Kidney epithelial cell (primary cell): ENCODE measurements at regions not wholly inside any gene's neighbourhood (a gene's known extent, or its start where the extent isn't known, plus 50 kb on each side); places are given as distances from the start of the nearest gene placed in this dataset.

Source experiments
- DNase-seq: peaks from one replicate; pipeline ENCODE4 v3.0.0-alpha.2; 2010; ENCODE audit warnings: low read depth
- H3K27me3 ChIP-seq: 2 replicates; pipeline ENCODE4 v1.6.0; 2011; ENCODE audit warnings: low read length; ENCODE audit not compliant: control insufficient read depth, insufficient read depth
- H3K36me3 ChIP-seq: 2 replicates; pipeline ENCODE4 v1.5.1; 2011; ENCODE audit warnings: low read length; ENCODE audit not compliant: control insufficient read depth, insufficient read depth
- H3K4me3 ChIP-seq: 2 replicates; pipeline ENCODE4 v1.5.1; 2011; ENCODE audit warnings: low read depth, mild to moderate bottlenecking, control low read depth, low read length
- TF ChIP-seq, protein P1 (sequence below): IDR thresholded peaks from 2 replicates; pipeline ENCODE4 v1.5.1; 2011; ENCODE audit warnings: mild to moderate bottlenecking, moderate library complexity, low read length, control low read depth, inconsistent platforms; ENCODE audit not compliant: insufficient read depth, poor library complexity, severe bottlenecking

DNA sequence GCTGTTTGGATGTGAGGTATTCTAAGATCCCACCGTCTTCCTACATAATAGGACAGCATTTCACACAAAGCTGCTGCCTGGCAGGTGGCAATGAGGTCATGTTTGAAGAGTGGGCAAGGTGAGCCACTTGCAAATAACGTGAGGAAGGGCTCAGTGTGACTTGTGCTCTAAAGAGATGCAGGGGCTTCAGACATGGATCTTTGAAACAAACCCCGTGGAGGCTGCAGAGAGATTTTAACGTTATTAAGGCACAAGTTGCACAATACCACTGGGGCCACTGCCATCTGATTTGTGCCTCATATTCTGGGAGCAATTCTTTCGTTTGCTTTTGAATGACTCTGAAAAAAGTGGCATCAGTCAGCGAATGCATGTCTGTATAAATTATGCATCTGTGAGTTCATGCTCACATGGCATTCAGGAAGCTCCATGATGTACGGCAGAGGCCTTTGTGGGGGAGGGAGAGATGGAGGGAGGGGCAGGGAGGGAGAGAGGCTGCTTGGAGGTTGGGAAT, 362.0 kb downstream of the SOX11 start:
- TF ChIP-seq, protein P1, sequence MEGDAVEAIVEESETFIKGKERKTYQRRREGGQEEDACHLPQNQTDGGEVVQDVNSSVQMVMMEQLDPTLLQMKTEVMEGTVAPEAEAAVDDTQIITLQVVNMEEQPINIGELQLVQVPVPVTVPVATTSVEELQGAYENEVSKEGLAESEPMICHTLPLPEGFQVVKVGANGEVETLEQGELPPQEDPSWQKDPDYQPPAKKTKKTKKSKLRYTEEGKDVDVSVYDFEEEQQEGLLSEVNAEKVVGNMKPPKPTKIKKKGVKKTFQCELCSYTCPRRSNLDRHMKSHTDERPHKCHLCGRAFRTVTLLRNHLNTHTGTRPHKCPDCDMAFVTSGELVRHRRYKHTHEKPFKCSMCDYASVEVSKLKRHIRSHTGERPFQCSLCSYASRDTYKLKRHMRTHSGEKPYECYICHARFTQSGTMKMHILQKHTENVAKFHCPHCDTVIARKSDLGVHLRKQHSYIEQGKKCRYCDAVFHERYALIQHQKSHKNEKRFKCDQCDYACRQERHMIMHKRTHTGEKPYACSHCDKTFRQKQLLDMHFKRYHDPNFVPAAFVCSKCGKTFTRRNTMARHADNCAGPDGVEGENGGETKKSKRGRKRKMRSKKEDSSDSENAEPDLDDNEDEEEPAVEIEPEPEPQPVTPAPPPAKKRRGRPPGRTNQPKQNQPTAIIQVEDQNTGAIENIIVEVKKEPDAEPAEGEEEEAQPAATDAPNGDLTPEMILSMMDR: no peak
- Histone ChIP-seq H3K4me3 (no peak overlapping the region), H3K36me3 (no peaks in the 10 kb centered on the region), H3K27me3 (no peaks in the 10 kb centered on the region)
- no peak for DNase-seq

DNA sequence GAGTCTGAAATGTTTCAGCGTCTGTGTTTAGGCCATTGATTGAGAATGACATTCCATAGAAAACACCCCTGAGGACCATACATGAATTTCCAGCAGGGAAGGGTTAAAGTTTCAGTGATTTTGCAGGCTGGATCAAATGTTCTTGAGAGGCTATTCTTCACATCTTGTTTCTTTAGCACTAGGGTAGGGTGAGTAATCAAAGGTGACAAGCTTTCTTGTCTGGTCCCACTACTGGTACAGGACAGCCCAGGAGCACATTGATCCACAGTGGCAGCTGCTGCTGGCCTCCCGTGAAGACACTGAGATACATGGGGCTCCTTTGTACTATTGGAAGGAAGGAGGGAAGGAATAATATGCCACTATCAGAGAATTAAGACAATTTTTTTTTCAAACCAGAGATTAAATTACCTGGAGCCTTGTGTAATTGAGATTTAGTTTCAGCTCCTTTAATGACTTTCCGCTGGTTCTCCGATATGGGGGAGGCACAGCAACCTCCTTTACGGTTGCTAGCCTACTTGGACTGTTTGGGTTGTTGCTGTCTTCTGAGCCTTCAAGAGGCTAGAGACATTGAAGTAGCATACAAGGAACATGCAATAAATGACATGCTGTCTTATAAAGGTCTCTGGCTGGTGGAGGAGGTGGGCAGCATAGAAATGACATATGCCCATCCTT, 368.9 kb downstream of the SOX11 start:
- TF ChIP-seq, protein P1: no peak
- Histone ChIP-seq H3K4me3 (no peak overlapping the region), H3K27me3 (no peaks in the 10 kb centered on the region), H3K36me3 (no peaks in the 10 kb centered on the region)
- DNase-seq: no peak

DNA sequence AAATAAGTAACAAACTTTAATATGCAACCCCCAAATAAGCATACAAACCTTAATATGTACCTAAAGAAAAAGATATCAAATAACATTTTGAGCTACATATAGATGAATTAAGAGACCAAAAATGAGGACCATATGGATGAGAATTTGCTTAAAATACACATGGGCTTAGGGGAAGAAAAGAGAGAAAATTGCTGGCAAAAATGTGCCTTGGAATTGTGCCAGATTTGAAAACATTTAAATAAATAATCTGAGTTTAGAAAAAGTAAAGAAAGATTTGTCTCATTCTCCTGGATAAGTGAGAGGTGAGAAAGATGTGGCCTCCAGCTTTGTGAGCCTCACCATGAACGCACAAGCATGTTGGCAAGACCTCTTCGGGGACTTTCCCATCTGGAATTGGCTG, 372.6 kb downstream of the SOX11 start:
- TF ChIP-seq, protein P1: no peak
- Histone ChIP-seq H3K27me3 (no peaks in the 10 kb centered on the region), H3K4me3 (no peak overlapping the region), H3K36me3 (no peaks in the 10 kb centered on the region)
- no peak for DNase-seq

DNA sequence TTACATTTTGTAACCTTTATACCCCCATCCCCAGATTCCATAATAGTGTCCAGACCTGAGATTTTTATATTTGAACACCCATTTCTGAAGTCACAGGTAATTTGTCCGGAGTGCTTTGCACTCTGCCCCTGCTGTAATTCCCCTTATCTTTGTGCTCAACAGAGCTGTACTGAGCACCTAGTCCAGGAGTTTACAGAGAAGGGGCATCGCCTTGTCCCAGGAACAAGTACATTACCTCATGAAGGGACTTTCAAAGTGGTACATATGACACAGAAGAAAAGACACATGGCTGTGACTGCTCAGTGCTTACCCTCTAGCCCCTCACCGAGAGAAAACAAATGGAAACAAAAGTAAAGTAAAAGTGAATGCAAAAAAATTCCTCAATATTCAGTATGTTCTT, 373.5 kb downstream of the SOX11 start:
- no peak for DNase-seq
- no peak overlapping the region for H3K4me3 ChIP-seq
- TF ChIP-seq, protein P1: no peak
- no peaks in the 10 kb centered on the region for H3K36me3 ChIP-seq
- no peaks in the 10 kb centered on the region for H3K27me3 ChIP-seq

DNA sequence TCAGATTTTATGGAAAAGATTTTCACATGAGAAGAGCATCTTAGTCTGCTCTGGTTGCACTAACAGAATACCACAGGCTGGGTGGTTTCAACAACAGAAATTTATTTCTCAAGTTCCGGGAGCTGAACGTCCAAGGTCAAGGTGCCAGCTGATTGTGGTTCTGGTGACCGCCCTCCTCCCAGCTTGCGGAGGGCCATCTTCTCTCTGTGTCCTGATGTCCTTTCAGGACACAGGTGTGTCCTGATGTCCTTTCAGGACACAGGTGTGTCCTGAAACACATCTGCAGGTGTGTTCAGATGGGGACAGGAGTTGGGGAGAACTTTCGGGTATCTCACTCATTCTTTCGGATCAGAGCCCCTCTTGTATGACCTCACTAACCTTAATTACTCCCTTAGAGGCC, 374.9 kb downstream of the SOX11 start:
- Histone ChIP-seq H3K36me3 (no peaks in the 10 kb centered on the region), H3K27me3 (no peaks in the 10 kb centered on the region), H3K4me3 (no peak overlapping the region)
- TF ChIP-seq, protein P1: no peak
- no peak for DNase-seq

DNA sequence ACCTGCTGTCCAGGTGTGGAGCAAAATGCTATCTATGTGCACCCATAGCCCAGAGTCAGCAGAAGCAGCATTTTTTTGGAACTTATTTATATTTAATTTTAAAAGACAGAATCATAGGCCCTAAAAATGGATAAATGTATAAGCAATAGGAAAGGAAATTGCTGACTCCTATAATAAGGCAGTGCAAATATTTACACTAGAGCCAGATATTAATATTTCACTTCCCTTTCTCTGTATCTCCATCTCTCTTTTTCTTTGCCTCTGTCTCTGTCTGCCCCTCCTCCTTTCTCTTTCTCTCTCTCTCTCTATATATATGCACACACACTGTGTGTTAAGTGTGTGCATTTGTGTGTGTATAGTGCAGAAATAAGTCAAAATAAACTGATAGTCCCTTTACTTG, 375.6 kb downstream of the SOX11 start:
- Histone ChIP-seq H3K27me3 (no peaks in the 10 kb centered on the region), H3K36me3 (no peaks in the 10 kb centered on the region), H3K4me3 (no peak overlapping the region)
- DNase-seq: no peak
- TF ChIP-seq, protein P1: no peak
